WERI-Rb-1 (cell line): ENCODE measurements at regions not wholly inside any gene's neighbourhood (a gene's known extent, or its start where the extent isn't known, plus 50 kb on each side); places are given as distances from the start of the nearest gene placed in this dataset.

Experiments
- DNase-seq: peaks from one replicate; pipeline ENCODE4 v3.0.0-alpha.2; 2020
- H3K27ac ChIP-seq: fragments of 250-450 bp; sonication (Bioruptor Pico); 2 replicates; pipeline ENCODE4 v1.5.1; 2020; ENCODE audit warnings: mild to moderate bottlenecking, moderate library complexity
- H3K27me3 ChIP-seq: fragments of 250-450 bp; sonication (Bioruptor Pico); 2 replicates; pipeline ENCODE4 v1.5.1; 2021; ENCODE audit warnings: mild to moderate bottlenecking, low read depth, moderate library complexity; ENCODE audit not compliant: insufficient read depth, severe bottlenecking
- H3K36me3 ChIP-seq: fragments of 250-450 bp; sonication (Bioruptor Pico); 2 replicates; pipeline ENCODE4 v1.5.1; 2020; ENCODE audit warnings: mild to moderate bottlenecking, moderate library complexity
- H3K4me3 ChIP-seq: 2 replicates; pipeline ENCODE4 v1.5.1; 2011; ENCODE audit warnings: low read depth, mild to moderate bottlenecking, control low read depth, low read length
- H3K9me3 ChIP-seq: fragments of 250-450 bp; sonication (Bioruptor Pico); 2 replicates; pipeline ENCODE4 v1.5.1; 2021; ENCODE audit warnings: mild to moderate bottlenecking, moderate library complexity; ENCODE audit not compliant: severe bottlenecking
- TF ChIP-seq, protein P1 (sequence below): IDR thresholded peaks from 2 replicates; pipeline ENCODE4 v1.5.1; 2011; ENCODE audit warnings: low read depth, mild to moderate bottlenecking, control low read depth, inconsistent platforms, low read length

DNA sequence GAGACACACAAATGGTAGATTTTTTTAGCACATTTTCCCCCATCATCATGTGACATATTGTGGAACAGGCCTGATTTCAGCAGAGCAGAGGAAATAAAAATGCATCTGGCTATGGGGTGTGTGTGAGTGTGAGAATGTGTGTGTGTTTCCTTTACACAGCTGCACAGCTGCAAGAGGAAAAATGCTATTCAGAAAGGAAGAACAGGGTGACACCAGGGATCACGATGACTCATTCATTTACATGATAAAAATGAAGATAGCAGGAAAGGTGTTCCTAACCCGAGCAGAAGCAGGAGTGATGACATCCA is 469.5 kb upstream of the TSHZ3 start:
- TF ChIP-seq, protein P1, sequence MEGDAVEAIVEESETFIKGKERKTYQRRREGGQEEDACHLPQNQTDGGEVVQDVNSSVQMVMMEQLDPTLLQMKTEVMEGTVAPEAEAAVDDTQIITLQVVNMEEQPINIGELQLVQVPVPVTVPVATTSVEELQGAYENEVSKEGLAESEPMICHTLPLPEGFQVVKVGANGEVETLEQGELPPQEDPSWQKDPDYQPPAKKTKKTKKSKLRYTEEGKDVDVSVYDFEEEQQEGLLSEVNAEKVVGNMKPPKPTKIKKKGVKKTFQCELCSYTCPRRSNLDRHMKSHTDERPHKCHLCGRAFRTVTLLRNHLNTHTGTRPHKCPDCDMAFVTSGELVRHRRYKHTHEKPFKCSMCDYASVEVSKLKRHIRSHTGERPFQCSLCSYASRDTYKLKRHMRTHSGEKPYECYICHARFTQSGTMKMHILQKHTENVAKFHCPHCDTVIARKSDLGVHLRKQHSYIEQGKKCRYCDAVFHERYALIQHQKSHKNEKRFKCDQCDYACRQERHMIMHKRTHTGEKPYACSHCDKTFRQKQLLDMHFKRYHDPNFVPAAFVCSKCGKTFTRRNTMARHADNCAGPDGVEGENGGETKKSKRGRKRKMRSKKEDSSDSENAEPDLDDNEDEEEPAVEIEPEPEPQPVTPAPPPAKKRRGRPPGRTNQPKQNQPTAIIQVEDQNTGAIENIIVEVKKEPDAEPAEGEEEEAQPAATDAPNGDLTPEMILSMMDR: no peak
- H3K4me3 ChIP-seq: no peak overlapping the region
- no peak overlapping the region for H3K27ac ChIP-seq
- DNase-seq: no peak
- H3K27me3 ChIP-seq: no peaks in the 10 kb centered on the region
- H3K36me3 ChIP-seq: no peaks in the 10 kb centered on the region
- peaks cover 2% of the 10 kb centered on the region for H3K9me3 ChIP-seq

DNA sequence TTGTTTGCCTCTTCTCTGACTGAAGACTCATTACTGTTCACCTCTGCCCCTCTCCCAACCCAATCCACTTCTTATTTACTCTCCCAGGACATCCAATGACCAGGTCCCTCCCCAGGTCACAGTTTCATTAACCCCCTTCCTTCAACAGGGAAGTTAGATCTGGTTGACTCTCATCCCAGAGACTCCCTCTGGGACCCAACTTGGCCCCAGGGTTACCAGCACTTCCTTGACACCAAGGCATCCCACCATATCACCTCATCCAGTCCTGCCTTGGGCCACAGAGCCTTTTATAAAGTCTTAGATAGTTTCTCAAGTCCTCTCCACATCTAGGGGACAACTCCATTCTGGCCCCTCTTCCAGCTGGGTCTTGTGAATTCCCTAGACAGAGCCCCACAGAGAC is 470.6 kb upstream of the TSHZ3 start:
- no peak for DNase-seq
- H3K27me3 ChIP-seq: no peaks in the 10 kb centered on the region
- H3K36me3 ChIP-seq: no peaks in the 10 kb centered on the region
- H3K4me3 ChIP-seq: no peak overlapping the region
- no peak overlapping the region for H3K27ac ChIP-seq
- TF ChIP-seq, protein P1: no peak
- peaks cover 2% of the 10 kb centered on the region for H3K9me3 ChIP-seq

DNA sequence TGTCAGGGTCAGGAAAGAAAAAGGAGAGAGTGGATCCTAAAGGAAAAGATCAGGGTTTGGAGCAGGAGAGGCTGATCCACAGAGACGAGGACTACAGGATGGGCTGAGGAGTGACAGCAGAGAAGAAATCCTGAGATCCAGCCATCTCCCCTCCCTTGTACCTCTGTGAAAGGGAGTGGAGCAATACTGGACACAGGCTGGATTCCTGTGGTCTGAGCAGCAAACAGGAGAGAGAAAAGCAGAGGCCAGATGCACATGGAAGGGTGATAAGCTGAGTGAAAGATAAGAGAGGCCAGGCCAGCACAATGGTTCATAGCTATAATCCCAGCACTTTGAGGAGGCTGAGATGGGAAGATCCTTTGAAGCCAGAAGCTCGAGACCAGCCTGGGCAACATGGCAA is 472.1 kb upstream of the TSHZ3 start:
- Histone ChIP-seq H3K4me3 (no peak overlapping the region), H3K27ac (no peak overlapping the region), H3K36me3 (no peaks in the 10 kb centered on the region), H3K9me3 (peaks cover 2% of the 10 kb centered on the region), H3K27me3 (no peaks in the 10 kb centered on the region)
- DNase-seq: no peak
- TF ChIP-seq, protein P1: no peak

DNA sequence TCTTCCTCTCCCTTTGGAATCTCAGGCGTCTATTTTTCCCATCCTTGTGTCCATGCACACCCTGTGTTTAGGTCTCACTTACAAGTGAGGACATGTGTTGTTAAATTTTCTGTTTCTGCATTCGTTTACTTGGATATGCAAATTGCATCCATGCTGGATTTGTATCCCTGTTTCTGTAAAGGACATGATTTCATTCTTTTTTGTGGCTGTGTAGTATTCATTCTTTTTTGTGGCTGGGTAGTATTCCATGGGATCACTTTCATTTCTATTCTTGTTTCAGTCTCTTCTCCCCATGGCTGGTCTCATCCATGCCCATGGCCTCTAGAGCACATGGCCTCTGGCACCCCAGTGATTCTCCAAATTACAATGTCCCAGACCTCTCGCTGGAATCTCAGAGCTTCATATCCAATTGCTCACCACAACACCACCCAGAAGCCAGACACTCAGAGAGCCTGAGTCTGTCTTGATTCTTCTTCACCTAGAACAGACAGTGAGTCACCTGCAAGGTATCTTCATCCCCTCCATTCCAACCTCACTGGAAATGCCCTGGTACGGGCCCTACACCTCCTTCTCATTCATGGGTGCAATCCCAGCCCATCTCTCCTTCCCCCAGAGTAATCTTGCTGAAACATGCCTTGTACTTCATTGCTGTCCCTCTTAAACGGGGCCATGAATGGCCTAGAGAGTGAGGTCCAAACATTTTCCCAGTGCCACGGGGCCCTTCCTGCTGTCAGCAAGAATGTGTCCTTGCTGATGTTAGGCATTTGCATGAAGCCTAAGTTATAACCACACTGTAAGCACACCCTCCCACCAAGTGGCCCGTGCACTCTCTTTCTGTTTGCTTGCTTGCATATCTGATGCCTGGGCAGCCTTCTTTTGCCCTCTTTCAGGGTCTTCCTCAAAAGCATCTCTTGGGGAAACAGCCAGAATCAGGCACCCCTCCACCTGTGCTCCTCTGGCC is 476.2 kb upstream of the TSHZ3 start:
- Histone ChIP-seq H3K36me3 (no peaks in the 10 kb centered on the region), H3K27ac (no peak overlapping the region), H3K4me3 (no peak overlapping the region), H3K27me3 (no peaks in the 10 kb centered on the region), H3K9me3 (peaks cover under 1% of the 10 kb centered on the region)
- TF ChIP-seq, protein P1: no peak
- DNase-seq: no peak

DNA sequence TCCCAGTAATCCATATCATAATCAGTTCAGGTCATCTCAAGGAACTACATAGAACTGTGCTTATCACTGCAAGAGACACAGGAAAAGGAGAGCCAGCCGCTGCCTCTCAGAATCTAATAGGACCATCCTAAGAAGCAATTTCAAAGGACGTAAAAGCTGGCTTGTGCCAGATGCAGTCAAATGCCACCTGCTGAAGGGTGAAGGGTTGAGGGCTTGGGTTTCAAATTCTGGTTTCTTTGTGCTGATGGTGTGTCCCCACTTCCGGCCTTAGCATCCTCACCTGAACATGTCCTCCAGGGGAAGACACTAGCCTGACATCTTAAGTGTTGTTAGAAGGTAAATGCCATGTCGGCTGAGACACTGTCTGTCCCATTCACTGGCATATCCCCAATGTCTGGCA is 477.1 kb upstream of the TSHZ3 start:
- no peaks in the 10 kb centered on the region for H3K27me3 ChIP-seq

More for the DNA sequence above, 477.1 kb upstream of the TSHZ3 start:
- TF ChIP-seq, protein P1: no peak
- no peaks in the 10 kb centered on the region for H3K36me3 ChIP-seq
- no peak for DNase-seq
- no peak overlapping the region for H3K4me3 ChIP-seq
- no peaks in the 10 kb centered on the region for H3K9me3 ChIP-seq
- H3K27ac ChIP-seq: no peak overlapping the region
